Memory B cell (primary cell): ENCODE measurements at regions not wholly inside any gene's neighbourhood (a gene's known extent, or its start where the extent isn't known, plus 50 kb on each side); places are given as distances from the start of the nearest gene placed in this dataset.

Experiments used
- ATAC-seq: fragments of 150-1000 bp; cut with Tn5 transposase; 2 replicates; pipeline ENCODE4 v1.10.0; 2021; ENCODE audit warnings: low read depth, mild to moderate bottlenecking, moderate library complexity
- DNase-seq, 2 donors: peaks; one replicate each; pipeline ENCODE4 v3.0.0; 2022; ENCODE audit warnings: low spot score in 2 of 2
- H3K27ac Mint-ChIP-seq: one replicate; pipeline ENCODE4 v1.8.0; 2022; ENCODE audit warnings: mild to moderate bottlenecking, moderate library complexity, mixed read lengths
- H3K27me3 Mint-ChIP-seq: one replicate; pipeline ENCODE4 v1.8.0; 2022; ENCODE audit warnings: mixed read lengths
- H3K36me3 Mint-ChIP-seq: one replicate; pipeline ENCODE4 v1.8.0; 2022; ENCODE audit warnings: mild to moderate bottlenecking, mixed read lengths
- H3K4me1 Mint-ChIP-seq: one replicate; pipeline ENCODE4 v1.8.0; 2022; ENCODE audit warnings: mixed read lengths
- H3K4me3 Mint-ChIP-seq: one replicate; pipeline ENCODE4 v1.8.0; 2022; ENCODE audit warnings: mild to moderate bottlenecking, moderate library complexity, mixed read lengths
- H3K9me3 Mint-ChIP-seq: one replicate; pipeline ENCODE4 v1.8.0; 2022; ENCODE audit warnings: mixed read lengths

GRCh38 chr5:154624341-154624740 lies 130.8 kb upstream of the LARP1 start:
- Mint-ChIP-seq H3K27me3 (no peaks in the 10 kb centered on the region), H3K27ac (no peak overlapping the region), H3K36me3 (no peaks in the 10 kb centered on the region), H3K4me3 (no peak overlapping the region), H3K9me3 (no peaks in the 10 kb centered on the region), H3K4me1 (no peaks in the 10 kb centered on the region)
- ATAC-seq, result no peak
- no peak for DNase-seq

- Mint-ChIP-seq H3K27me3 (no peaks in the 10 kb centered on the region), H3K27ac (no peak overlapping the region), H3K36me3 (no peaks in the 10 kb centered on the region)
These were observed 134.8 kb upstream of the LARP1 start for GRCh38 chr5:154620411-154620810.

GRCh38 chr5:154618696-154619095 lies 136.5 kb upstream of the LARP1 start:
- Mint-ChIP-seq H3K27me3 (peaks cover 2% of the 10 kb centered on the region), H3K9me3 (no peaks in the 10 kb centered on the region), H3K4me3 (no peak overlapping the region), H3K27ac (no peak overlapping the region), H3K4me1 (no peaks in the 10 kb centered on the region), H3K36me3 (no peaks in the 10 kb centered on the region)
- ATAC-seq (no peak), DNase-seq (no peak)

More at GRCh38 chr5:154620411-154620810, 134.8 kb upstream of the LARP1 start:
- DNase-seq (no peak), ATAC-seq (no peak)
- H3K4me3 Mint-ChIP-seq, result no peak overlapping the region
- no peaks in the 10 kb centered on the region for H3K4me1 Mint-ChIP-seq
- no peaks in the 10 kb centered on the region for H3K9me3 Mint-ChIP-seq

- no peaks in the 10 kb centered on the region for H3K9me3 Mint-ChIP-seq
- H3K36me3 Mint-ChIP-seq, result no peaks in the 10 kb centered on the region
- ATAC-seq (no peak), DNase-seq (no peak)
- H3K4me3 Mint-ChIP-seq, result no peak overlapping the region
- H3K27me3 Mint-ChIP-seq, result peaks cover 12% of the 10 kb centered on the region
- peaks cover 5% of the 10 kb centered on the region for H3K4me1 Mint-ChIP-seq
- H3K27ac Mint-ChIP-seq, result no peak overlapping the region
These were observed 136.6 kb upstream of the HAND1 start for GRCh38 chr5:154614595-154614994.

- H3K27ac Mint-ChIP-seq, result no peak overlapping the region
- no peak for ATAC-seq
- peaks cover 14% of the 10 kb centered on the region for H3K27me3 Mint-ChIP-seq
These were observed 136.1 kb upstream of the HAND1 start for GRCh38 chr5:154614125-154614524.

GRCh38 chr5:154612666-154613065 lies 134.6 kb upstream of the HAND1 start:
- H3K9me3 Mint-ChIP-seq, result no peaks in the 10 kb centered on the region
- H3K4me1 Mint-ChIP-seq, result peaks cover 5% of the 10 kb centered on the region
- no peaks in the 10 kb centered on the region for H3K36me3 Mint-ChIP-seq
- DNase-seq (no peak), ATAC-seq (no peak)
- peaks cover 19% of the 10 kb centered on the region for H3K27me3 Mint-ChIP-seq
- H3K27ac Mint-ChIP-seq, result no peak overlapping the region
- no peak overlapping the region for H3K4me3 Mint-ChIP-seq

More at GRCh38 chr5:154614125-154614524, 136.1 kb upstream of the HAND1 start:
- H3K9me3 Mint-ChIP-seq, result no peaks in the 10 kb centered on the region
- peaks cover 5% of the 10 kb centered on the region for H3K4me1 Mint-ChIP-seq
- no peaks in the 10 kb centered on the region for H3K36me3 Mint-ChIP-seq
- DNase-seq, result no peak
- H3K4me3 Mint-ChIP-seq, result no peak overlapping the region

GRCh38 chr5:154611341-154611767 lies 133.3 kb upstream of the HAND1 start:
- Mint-ChIP-seq H3K4me1 (peaks cover 5% of the 10 kb centered on the region), H3K4me3 (peak overlapping the region; percentile 50), H3K36me3 (no peaks in the 10 kb centered on the region), H3K27me3 (peaks cover 19% of the 10 kb centered on the region), H3K9me3 (no peaks in the 10 kb centered on the region), H3K27ac (no peak overlapping the region)
- DNase-seq (no peak), ATAC-seq (no peak)

- ATAC-seq, result peak; percentile 86
- H3K27me3 Mint-ChIP-seq, result peaks cover 19% of the 10 kb centered on the region
- no peaks in the 10 kb centered on the region for H3K36me3 Mint-ChIP-seq
- H3K27ac Mint-ChIP-seq, result no peak overlapping the region
- peak; percentile 53 to 54 for DNase-seq
- H3K4me3 Mint-ChIP-seq, result peak overlapping the region; percentile 37
- peaks cover 5% of the 10 kb centered on the region for H3K4me1 Mint-ChIP-seq
- no peaks in the 10 kb centered on the region for H3K9me3 Mint-ChIP-seq
These were observed 132.5 kb upstream of the HAND1 start for GRCh38 chr5:154610321-154611154.

- H3K27me3 Mint-ChIP-seq, result peaks cover 18% of the 10 kb centered on the region
- no peak for DNase-seq
- no peak overlapping the region for H3K4me3 Mint-ChIP-seq
- peaks cover 5% of the 10 kb centered on the region for H3K4me1 Mint-ChIP-seq
- H3K27ac Mint-ChIP-seq, result no peak overlapping the region
- no peak for ATAC-seq
- no peaks in the 10 kb centered on the region for H3K36me3 Mint-ChIP-seq
- no peaks in the 10 kb centered on the region for H3K9me3 Mint-ChIP-seq
These were observed 131.2 kb upstream of the HAND1 start for GRCh38 chr5:154609251-154609650.

- no peak for DNase-seq
- Mint-ChIP-seq H3K36me3 (no peaks in the 10 kb centered on the region), H3K27ac (no peak overlapping the region), H3K4me1 (peaks cover 5% of the 10 kb centered on the region), H3K9me3 (no peaks in the 10 kb centered on the region), H3K4me3 (no peak overlapping the region), H3K27me3 (peaks cover 17% of the 10 kb centered on the region)
- ATAC-seq, result no peak
These were observed 130.5 kb upstream of the HAND1 start for GRCh38 chr5:154608531-154609011.

GRCh38 chr5:154607746-154608145 lies 129.7 kb upstream of the HAND1 start:
- no peak for DNase-seq
- no peak overlapping the region for H3K4me3 Mint-ChIP-seq
- H3K9me3 Mint-ChIP-seq, result no peaks in the 10 kb centered on the region
- peaks cover 17% of the 10 kb centered on the region for H3K27me3 Mint-ChIP-seq
- no peak for ATAC-seq
- no peak overlapping the region for H3K27ac Mint-ChIP-seq
- H3K36me3 Mint-ChIP-seq, result no peaks in the 10 kb centered on the region
- peaks cover 5% of the 10 kb centered on the region for H3K4me1 Mint-ChIP-seq

GRCh38 chr5:154606246-154606645 lies 128.2 kb upstream of the HAND1 start:
- Mint-ChIP-seq H3K9me3 (no peaks in the 10 kb centered on the region), H3K36me3 (no peaks in the 10 kb centered on the region), H3K4me3 (no peak overlapping the region), H3K4me1 (peaks cover 1% of the 10 kb centered on the region), H3K27ac (no peak overlapping the region), H3K27me3 (peaks cover 17% of the 10 kb centered on the region)
- no peak for DNase-seq
- ATAC-seq, result no peak

GRCh38 chr5:154603953-154604679 lies 126.1 kb upstream of the HAND1 start:
- ATAC-seq, result no peak
- Mint-ChIP-seq H3K4me3 (no peak overlapping the region), H3K27ac (no peak overlapping the region), H3K36me3 (no peaks in the 10 kb centered on the region), H3K4me1 (no peaks in the 10 kb centered on the region), H3K27me3 (peaks cover 14% of the 10 kb centered on the region), H3K9me3 (no peaks in the 10 kb centered on the region)
- DNase-seq, result no peak

- H3K9me3 Mint-ChIP-seq, result no peaks in the 10 kb centered on the region
- H3K27me3 Mint-ChIP-seq, result peaks cover 15% of the 10 kb centered on the region
- ATAC-seq, result no peak
- H3K4me3 Mint-ChIP-seq, result no peak overlapping the region
- no peak for DNase-seq
- H3K36me3 Mint-ChIP-seq, result no peaks in the 10 kb centered on the region
- no peaks in the 10 kb centered on the region for H3K4me1 Mint-ChIP-seq
- H3K27ac Mint-ChIP-seq, result no peak overlapping the region
These were observed 125.5 kb upstream of the HAND1 start for GRCh38 chr5:154603485-154603884.
